ENCODE measurements at regions not wholly inside any gene's neighbourhood (a gene's known extent, or its start where the extent isn't known, plus 50 kb on each side); places are given as distances from the start of the nearest gene placed in this dataset.

DNA sequence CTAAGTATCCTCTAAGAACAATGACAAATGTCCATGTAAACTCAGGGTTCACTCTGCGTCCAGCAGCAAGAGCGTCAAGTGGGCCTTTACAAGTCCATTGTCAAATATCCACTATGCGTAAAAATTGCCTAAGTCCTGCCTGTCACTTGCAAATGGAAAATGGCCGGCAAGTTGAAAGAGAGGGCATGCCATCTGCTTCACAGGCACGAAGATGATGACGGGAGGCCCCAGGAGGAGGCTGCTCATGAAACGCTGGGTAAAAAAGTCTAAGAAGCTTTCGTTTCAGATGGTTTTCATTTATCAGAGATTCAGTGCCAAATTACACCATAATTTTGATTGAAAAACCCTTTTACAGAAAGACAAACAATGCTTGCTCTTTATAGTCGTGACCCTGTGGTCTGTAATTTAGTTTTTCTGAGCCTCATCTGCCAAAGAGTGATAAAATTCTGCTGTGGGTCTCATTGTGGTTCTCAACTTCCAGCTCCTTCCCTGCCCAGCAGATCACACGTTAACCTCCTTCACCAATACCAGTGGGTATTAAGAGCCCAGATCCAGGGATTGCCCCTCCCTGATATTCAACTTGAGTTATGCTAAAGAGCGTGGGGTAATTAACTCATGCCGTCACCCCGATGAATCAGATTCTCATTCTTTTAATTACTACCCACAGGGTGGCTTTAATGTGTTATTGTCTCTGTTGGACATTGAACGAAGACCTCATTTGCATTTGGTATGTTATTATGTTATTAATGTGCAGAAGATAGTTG, 160.2 kb upstream of the ALKAL2 start:
- TF ChIP-seq, protein P1, sequence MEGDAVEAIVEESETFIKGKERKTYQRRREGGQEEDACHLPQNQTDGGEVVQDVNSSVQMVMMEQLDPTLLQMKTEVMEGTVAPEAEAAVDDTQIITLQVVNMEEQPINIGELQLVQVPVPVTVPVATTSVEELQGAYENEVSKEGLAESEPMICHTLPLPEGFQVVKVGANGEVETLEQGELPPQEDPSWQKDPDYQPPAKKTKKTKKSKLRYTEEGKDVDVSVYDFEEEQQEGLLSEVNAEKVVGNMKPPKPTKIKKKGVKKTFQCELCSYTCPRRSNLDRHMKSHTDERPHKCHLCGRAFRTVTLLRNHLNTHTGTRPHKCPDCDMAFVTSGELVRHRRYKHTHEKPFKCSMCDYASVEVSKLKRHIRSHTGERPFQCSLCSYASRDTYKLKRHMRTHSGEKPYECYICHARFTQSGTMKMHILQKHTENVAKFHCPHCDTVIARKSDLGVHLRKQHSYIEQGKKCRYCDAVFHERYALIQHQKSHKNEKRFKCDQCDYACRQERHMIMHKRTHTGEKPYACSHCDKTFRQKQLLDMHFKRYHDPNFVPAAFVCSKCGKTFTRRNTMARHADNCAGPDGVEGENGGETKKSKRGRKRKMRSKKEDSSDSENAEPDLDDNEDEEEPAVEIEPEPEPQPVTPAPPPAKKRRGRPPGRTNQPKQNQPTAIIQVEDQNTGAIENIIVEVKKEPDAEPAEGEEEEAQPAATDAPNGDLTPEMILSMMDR (IDR thresholded peaks at IDR 0.05), result no peak
- no peak for TF ChIP-seq EZH2 (IDR thresholded peaks at IDR 0.05)
- no peak for TF ChIP-seq EZH2phosphoT487 (IDR thresholded peaks at IDR 0.05)
